PC-9 (cell line): ENCODE measurements at regions not wholly inside any gene's neighbourhood (a gene's known extent, or its start where the extent isn't known, plus 50 kb on each side); places are given as distances from the start of the nearest gene placed in this dataset.
A peak's percentile ranks its signal among the peaks of the same experiment; 100 is the strongest.
"Not testable (repeated sequence)": the region's sequence is repeated elsewhere in the genome, so short reads cannot be mapped to it uniquely, and the experiment has no call there.

Experiments
- BruUV-seq: library from RNA; stranded (reverse); fragments of 400-500 nt; replicated peaks from 2 replicates; lab custom pipeline; 2021; lab: Mats Ljungman, UMichigan
- CTCF ChIA-PET: fragments of 300-600 bp; sonication (Branson Sonifier 250); formaldehyde crosslinking; loops from one replicate; lab custom pipeline; 2022; ENCODE audit warnings: antibody characterized with exemption; lab: Charles Lee
- POLR2A ChIA-PET: fragments of 300-600 bp; sonication (Branson Sonifier 250); formaldehyde crosslinking; loops from one replicate; lab custom pipeline; 2022; ENCODE audit warnings: antibody characterized with exemption; ENCODE audit not compliant: unreplicated experiment; lab: Charles Lee
- DNase-seq, 2 experiments: peaks; one replicate each; pipeline versions ENCODE4 v3.0.0 to v3.0.0-alpha.2; 2015 to 2022; ENCODE audit warnings: mixed read lengths in 1 of 2
- H2AFZ ChIP-seq: fragments of 200-600 bp; sonication (generic); 2 replicates; pipeline ENCODE4 v1.8.1; 2017; ENCODE audit warnings: antibody characterized with exemption
- H3F3A ChIP-seq: fragments of 200-600 bp; sonication (generic); 2 replicates; pipeline ENCODE4 v1.8.1; 2017; ENCODE audit warnings: antibody characterized with exemption, mild to moderate bottlenecking, low read depth; ENCODE audit not compliant: insufficient read depth
- H3K27ac ChIP-seq: fragments of 200-600 bp; sonication (generic); 2 replicates; pipeline ENCODE4 v1.6.1; 2016; ENCODE audit warnings: mixed run types
- H3K27me3 ChIP-seq: fragments of 200-600 bp; sonication (generic); 2 replicates; pipeline ENCODE4 v1.6.1; 2016; ENCODE audit warnings: low read depth, mixed run types; ENCODE audit not compliant: insufficient read depth
- H3K36me3 ChIP-seq: fragments of 200-600 bp; sonication (generic); 2 replicates; pipeline ENCODE4 v1.6.1; 2016; ENCODE audit warnings: low read depth, mixed run types
- H3K4me1 ChIP-seq: fragments of 200-600 bp; sonication (generic); replicated peaks from 2 replicates; pipeline ENCODE4 v1.6.1; 2016; ENCODE audit warnings: mixed run types; ENCODE audit not compliant: insufficient read depth
- H3K4me2 ChIP-seq: fragments of 200-600 bp; sonication (generic); 2 replicates; pipeline ENCODE4 v1.6.1; 2017; ENCODE audit warnings: mixed run types
- H3K4me3 ChIP-seq: fragments of 200-600 bp; sonication (generic); 2 replicates; pipeline ENCODE4 v1.6.1; 2016; ENCODE audit warnings: mixed run types
- H3K79me2 ChIP-seq: fragments of 200-600 bp; sonication (generic); 2 replicates; pipeline ENCODE4 v1.6.1; 2017; ENCODE audit warnings: low read depth, mixed run types
- H3K9me2 ChIP-seq: fragments of 200-600 bp; sonication (generic); 2 replicates; pipeline ENCODE4 v1.8.1; 2017; ENCODE audit warnings: mild to moderate bottlenecking; ENCODE audit not compliant: insufficient read depth
- H3K9me3 ChIP-seq: fragments of 200-600 bp; sonication (generic); 2 replicates; pipeline ENCODE4 v1.8.1; 2016; ENCODE audit warnings: low read depth; ENCODE audit not compliant: insufficient read depth
- H4K20me1 ChIP-seq: fragments of 200-600 bp; sonication (generic); 2 replicates; pipeline ENCODE4 v1.8.1; 2017; ENCODE audit not compliant: insufficient read depth
- CTCF ChIP-seq: fragments of 200-600 bp; sonication (generic); conservative IDR thresholded peaks from 2 replicates; pipeline ENCODE4 v1.6.1; 2017; ENCODE audit warnings: mixed run types, antibody characterized with exemption, mild to moderate bottlenecking, moderate library complexity
- EZH2 ChIP-seq: fragments of 200-600 bp; sonication (generic); IDR thresholded peaks from 2 replicates; pipeline ENCODE4 v1.8.0; 2017; ENCODE audit warnings: antibody characterized with exemption, low read depth
- intact Hi-C: fragments of 100-400 bp; cut with micrococcal nuclease; formaldehyde crosslinking; loops from one replicate; pipeline ENCODE4 v1.10.0; 2022; ENCODE audit not compliant: unreplicated experiment

- Histone ChIP-seq H3K4me3 (no peak overlapping the region), H3K79me2 (no peaks in the 10 kb centered on the region), H3K9me3 (no peaks in the 10 kb centered on the region), H3K36me3 (no peaks in the 10 kb centered on the region), H3K4me1 (no peaks in the 10 kb centered on the region), H4K20me1 (no peaks in the 10 kb centered on the region), H3K27me3 (no peaks in the 10 kb centered on the region), H3F3A (no peaks in the 10 kb centered on the region), H3K4me2 (no peak overlapping the region), H2AFZ (no peak overlapping the region), H3K9me2 (no peaks in the 10 kb centered on the region), H3K27ac (no peak overlapping the region)
- TF ChIP-seq CTCF (no peak), EZH2 (no peak)
- POLR2A ChIA-PET: no interaction called here
- intact Hi-C loops: no loop called here
- no TSS peak for BruUV-seq
- CTCF ChIA-PET: no interaction called here
- DNase-seq: no peak
Measured at GRCh38 chr5:92633176-92633575, 947.8 kb downstream of the NR2F1-AS1 start.

GRCh38 chr5:92631237-92631701, 949.8 kb downstream of the NR2F1-AS1 start:
- H3K27ac ChIP-seq, H3K36me3 ChIP-seq, H3F3A ChIP-seq, H3K79me2 ChIP-seq, H2AFZ ChIP-seq, H3K4me2 ChIP-seq, H3K9me3 ChIP-seq, H3K4me3 ChIP-seq, H3K4me1 ChIP-seq, intact Hi-C loops, H3K27me3 ChIP-seq, BruUV-seq, H4K20me1 ChIP-seq, POLR2A ChIA-PET, CTCF ChIA-PET, H3K9me2 ChIP-seq, DNase-seq: not testable (repeated sequence)

- Histone ChIP-seq H3F3A (no peaks in the 10 kb centered on the region), H3K9me3 (no peaks in the 10 kb centered on the region), H3K4me1 (no peaks in the 10 kb centered on the region), H3K79me2 (no peaks in the 10 kb centered on the region), H4K20me1 (no peaks in the 10 kb centered on the region), H3K27ac (no peak overlapping the region), H3K27me3 (no peaks in the 10 kb centered on the region), H3K9me2 (no peaks in the 10 kb centered on the region), H3K36me3 (no peaks in the 10 kb centered on the region), H3K4me2 (no peak overlapping the region), H2AFZ (peak overlapping the region; percentile 58; the same call in 1 of the 2 replicates), H3K4me3 (no peak overlapping the region)
- ChIA-PET POLR2A (no interaction called here), CTCF (no interaction called here)
- BruUV-seq: no TSS peak
- intact Hi-C loops: no loop called here
- no peak for TF ChIP-seq CTCF
- TF ChIP-seq EZH2: no peak
- DNase-seq: no peak
Measured at GRCh38 chr5:92629574-92629973, 951.4 kb downstream of the NR2F1-AS1 start.

- POLR2A ChIA-PET: no interaction called here
- intact Hi-C loops: no loop called here
- no peaks in the 10 kb centered on the region for H3K9me3 ChIP-seq
- no peaks in the 10 kb centered on the region for H3K79me2 ChIP-seq
- DNase-seq: no peak
- H3K4me3 ChIP-seq: no peak overlapping the region
- CTCF ChIA-PET: no interaction called here
- H3K27me3 ChIP-seq: no peaks in the 10 kb centered on the region
- no peaks in the 10 kb centered on the region for H3K9me2 ChIP-seq
- no peak for TF ChIP-seq CTCF
- TF ChIP-seq EZH2: no peak
- no TSS peak for BruUV-seq
- H2AFZ ChIP-seq: no peak overlapping the region; the same call in 1 of the 2 replicates
- H3K4me1 ChIP-seq: no peaks in the 10 kb centered on the region
- H4K20me1 ChIP-seq: no peaks in the 10 kb centered on the region
- H3K36me3 ChIP-seq: no peaks in the 10 kb centered on the region
- H3K27ac ChIP-seq: no peak overlapping the region
- no peak overlapping the region for H3K4me2 ChIP-seq
- H3F3A ChIP-seq: no peaks in the 10 kb centered on the region
Measured at GRCh38 chr5:92629000-92629399, 952.0 kb downstream of the NR2F1-AS1 start.
